HFFc6 (cell line): ENCODE measurements at regions not wholly inside any gene's neighbourhood (a gene's known extent, or its start where the extent isn't known, plus 50 kb on each side); places are given as distances from the start of the nearest gene placed in this dataset.

ENCODE experiments used
- DNase-seq: peaks from one replicate; pipeline ENCODE4 v3.0.0-alpha.2; 2018
- H3K27ac Mint-ChIP-seq: 2 replicates; pipeline ENCODE4 v1.8.0; 2020; ENCODE audit warnings: mild to moderate bottlenecking, mixed read lengths
- H3K27me3 Mint-ChIP-seq: 2 replicates; pipeline ENCODE4 v1.8.0; 2021; ENCODE audit warnings: mild to moderate bottlenecking, moderate library complexity, mixed read lengths; ENCODE audit not compliant: insufficient read depth
- H3K36me3 Mint-ChIP-seq: 2 replicates; pipeline ENCODE4 v1.8.0; 2021; ENCODE audit warnings: low read depth, mixed read lengths
- H3K4me1 Mint-ChIP-seq: 2 replicates; pipeline ENCODE4 v1.8.0; 2020; ENCODE audit warnings: low read depth, mixed read lengths
- H3K4me3 Mint-ChIP-seq: 2 replicates; pipeline ENCODE4 v1.8.0; 2020; ENCODE audit warnings: mild to moderate bottlenecking, moderate library complexity, mixed read lengths
- H3K9me3 Mint-ChIP-seq: 2 replicates; pipeline ENCODE4 v1.8.0; 2020; ENCODE audit warnings: mild to moderate bottlenecking, mixed read lengths
- CTCF ChIP-seq: fragments of 200-600 bp; sonication (generic); IDR thresholded peaks from 2 replicates; pipeline ENCODE4 v1.5.0; 2021; ENCODE audit warnings: antibody characterized with exemption, mild to moderate bottlenecking

GRCh38 chr7:49432254-49432653 is 341.2 kb upstream of the VWC2 start:
- Mint-ChIP-seq H3K4me1 (no peaks in the 10 kb centered on the region), H3K36me3 (no peaks in the 10 kb centered on the region), H3K27me3 (no peaks in the 10 kb centered on the region), H3K9me3 (peaks cover 45% of the 10 kb centered on the region), H3K4me3 (no peak overlapping the region), H3K27ac (no peak overlapping the region)
- no peak for DNase-seq
- TF ChIP-seq CTCF, result no peak

GRCh38 chr7:49433794-49434193 is 339.6 kb upstream of the VWC2 start:
- Mint-ChIP-seq H3K9me3 (peaks cover 37% of the 10 kb centered on the region), H3K27me3 (no peaks in the 10 kb centered on the region), H3K4me3 (no peak overlapping the region), H3K36me3 (no peaks in the 10 kb centered on the region), H3K4me1 (no peaks in the 10 kb centered on the region), H3K27ac (no peak overlapping the region)
- no peak for DNase-seq
- no peak for TF ChIP-seq CTCF

GRCh38 chr7:49434846-49435245 is 338.6 kb upstream of the VWC2 start:
- Mint-ChIP-seq H3K27me3 (no peaks in the 10 kb centered on the region), H3K36me3 (no peaks in the 10 kb centered on the region), H3K9me3 (peaks cover 34% of the 10 kb centered on the region), H3K4me1 (no peaks in the 10 kb centered on the region), H3K4me3 (no peak overlapping the region), H3K27ac (no peak overlapping the region)
- no peak for TF ChIP-seq CTCF
- no peak for DNase-seq

GRCh38 chr7:49438281-49438680 is 335.2 kb upstream of the VWC2 start:
- DNase-seq, result no peak
- no peak overlapping the region for H3K27ac Mint-ChIP-seq
- TF ChIP-seq CTCF, result no peak
- H3K4me1 Mint-ChIP-seq, result no peaks in the 10 kb centered on the region
- no peaks in the 10 kb centered on the region for H3K27me3 Mint-ChIP-seq
- H3K36me3 Mint-ChIP-seq, result no peaks in the 10 kb centered on the region
- H3K4me3 Mint-ChIP-seq, result no peak overlapping the region
- H3K9me3 Mint-ChIP-seq, result peaks cover 24% of the 10 kb centered on the region

- no peaks in the 10 kb centered on the region for H3K36me3 Mint-ChIP-seq
- TF ChIP-seq CTCF, result no peak
- DNase-seq, result no peak
- no peak overlapping the region for H3K27ac Mint-ChIP-seq
- H3K4me3 Mint-ChIP-seq, result no peak overlapping the region
- H3K4me1 Mint-ChIP-seq, result no peaks in the 10 kb centered on the region
- H3K9me3 Mint-ChIP-seq, result peaks cover 8% of the 10 kb centered on the region; the same call in 1 of the 2 replicates
- no peaks in the 10 kb centered on the region for H3K27me3 Mint-ChIP-seq
Measured at GRCh38 chr7:49443515-49443914, 329.9 kb upstream of the VWC2 start.

GRCh38 chr7:49453486-49453885 is 320.0 kb upstream of the VWC2 start:
- no peaks in the 10 kb centered on the region for H3K4me1 Mint-ChIP-seq
- TF ChIP-seq CTCF, result no peak
- peaks cover 26% of the 10 kb centered on the region for H3K9me3 Mint-ChIP-seq
- no peak overlapping the region for H3K27ac Mint-ChIP-seq
- DNase-seq, result no peak
- no peaks in the 10 kb centered on the region; the same call in 1 of the 2 replicates for H3K27me3 Mint-ChIP-seq
- no peaks in the 10 kb centered on the region for H3K36me3 Mint-ChIP-seq
- no peak overlapping the region for H3K4me3 Mint-ChIP-seq
